Fibroblast of the aortic adventitia (primary cell): ENCODE measurements at regions not wholly inside any gene's neighbourhood (a gene's known extent, or its start where the extent isn't known, plus 50 kb on each side); places are given as distances from the start of the nearest gene placed in this dataset.

Experiments used
- DNase-seq: peaks from one replicate; pipeline ENCODE4 v3.0.0-alpha.2; 2010; ENCODE audit warnings: low read depth
- H3K4me3 ChIP-seq: 2 replicates; pipeline ENCODE4 v1.5.1; 2011; ENCODE audit warnings: low read depth, mild to moderate bottlenecking, control low read depth, low read length, moderate library complexity
- TF ChIP-seq, protein P1 (sequence below): IDR thresholded peaks from 2 replicates; pipeline ENCODE4 v1.5.1; 2011; ENCODE audit warnings: mild to moderate bottlenecking, low read length, control low read depth, inconsistent platforms; ENCODE audit not compliant: insufficient read depth

DNA sequence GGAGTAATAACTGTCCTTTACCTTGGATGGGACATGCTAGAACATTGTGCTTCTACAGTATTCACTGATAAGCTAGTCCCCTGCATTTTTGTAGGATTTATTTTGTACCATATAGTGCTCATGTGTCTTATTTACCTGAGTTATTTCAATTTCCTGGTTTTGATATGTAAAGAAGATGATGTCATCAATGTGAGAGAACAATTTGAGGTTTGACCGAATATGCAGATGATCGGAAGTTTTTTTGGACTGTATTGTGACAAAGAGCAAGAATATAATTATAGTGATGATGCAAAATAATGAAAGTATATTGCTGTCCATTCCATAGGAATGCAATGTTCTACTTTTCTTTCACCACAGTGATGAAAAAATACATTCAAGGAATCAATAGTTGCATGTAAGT, 114.8 kb downstream of the RERGL start:
- DNase-seq = no peak
- no peak overlapping the region for H3K4me3 ChIP-seq
- TF ChIP-seq, protein P1, sequence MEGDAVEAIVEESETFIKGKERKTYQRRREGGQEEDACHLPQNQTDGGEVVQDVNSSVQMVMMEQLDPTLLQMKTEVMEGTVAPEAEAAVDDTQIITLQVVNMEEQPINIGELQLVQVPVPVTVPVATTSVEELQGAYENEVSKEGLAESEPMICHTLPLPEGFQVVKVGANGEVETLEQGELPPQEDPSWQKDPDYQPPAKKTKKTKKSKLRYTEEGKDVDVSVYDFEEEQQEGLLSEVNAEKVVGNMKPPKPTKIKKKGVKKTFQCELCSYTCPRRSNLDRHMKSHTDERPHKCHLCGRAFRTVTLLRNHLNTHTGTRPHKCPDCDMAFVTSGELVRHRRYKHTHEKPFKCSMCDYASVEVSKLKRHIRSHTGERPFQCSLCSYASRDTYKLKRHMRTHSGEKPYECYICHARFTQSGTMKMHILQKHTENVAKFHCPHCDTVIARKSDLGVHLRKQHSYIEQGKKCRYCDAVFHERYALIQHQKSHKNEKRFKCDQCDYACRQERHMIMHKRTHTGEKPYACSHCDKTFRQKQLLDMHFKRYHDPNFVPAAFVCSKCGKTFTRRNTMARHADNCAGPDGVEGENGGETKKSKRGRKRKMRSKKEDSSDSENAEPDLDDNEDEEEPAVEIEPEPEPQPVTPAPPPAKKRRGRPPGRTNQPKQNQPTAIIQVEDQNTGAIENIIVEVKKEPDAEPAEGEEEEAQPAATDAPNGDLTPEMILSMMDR = no peak

DNA sequence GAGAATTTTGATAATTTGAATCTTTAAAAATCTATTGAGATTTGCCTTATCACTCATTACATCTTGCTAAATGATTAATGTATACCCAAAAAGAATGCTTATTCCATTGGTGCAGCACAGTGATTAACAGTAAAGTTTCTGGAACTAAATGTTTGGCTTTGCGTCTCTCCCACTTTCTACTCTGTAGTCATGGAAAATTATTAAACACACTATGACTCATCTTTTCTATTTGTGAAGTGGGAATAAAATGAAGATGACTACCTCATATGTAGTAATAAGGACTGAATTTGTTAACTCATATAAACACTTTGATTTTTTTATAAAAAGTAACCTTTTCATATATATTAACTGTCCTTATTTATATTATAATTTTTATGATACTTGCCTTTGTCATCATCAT, 118.1 kb downstream of the RERGL start:
- TF ChIP-seq, protein P1 = no peak
- no peak overlapping the region for H3K4me3 ChIP-seq
- DNase-seq = no peak

DNA sequence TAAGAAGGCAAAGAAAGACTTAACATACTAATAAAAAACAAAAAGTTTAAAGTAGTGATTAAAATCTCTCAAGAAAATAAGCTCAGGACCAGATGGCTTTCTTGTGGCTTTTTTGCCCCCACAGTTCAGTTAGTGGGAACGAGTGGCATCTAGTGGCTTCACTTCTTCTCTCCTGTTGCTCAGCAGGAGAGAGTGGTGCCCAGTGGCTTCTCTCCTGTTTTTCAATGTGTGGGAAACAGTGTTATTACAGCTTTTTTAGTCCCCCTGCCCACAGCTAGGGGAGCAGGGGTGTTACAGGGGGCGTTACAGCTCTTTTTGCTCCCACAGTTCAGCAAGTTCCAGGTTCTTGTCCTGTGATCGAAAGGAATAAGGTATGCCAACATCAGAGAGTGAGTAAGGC, 135.2 kb downstream of the RERGL start:
- DNase-seq = no peak
- TF ChIP-seq, protein P1 = peak; percentile 14
- no peak overlapping the region for H3K4me3 ChIP-seq

DNA sequence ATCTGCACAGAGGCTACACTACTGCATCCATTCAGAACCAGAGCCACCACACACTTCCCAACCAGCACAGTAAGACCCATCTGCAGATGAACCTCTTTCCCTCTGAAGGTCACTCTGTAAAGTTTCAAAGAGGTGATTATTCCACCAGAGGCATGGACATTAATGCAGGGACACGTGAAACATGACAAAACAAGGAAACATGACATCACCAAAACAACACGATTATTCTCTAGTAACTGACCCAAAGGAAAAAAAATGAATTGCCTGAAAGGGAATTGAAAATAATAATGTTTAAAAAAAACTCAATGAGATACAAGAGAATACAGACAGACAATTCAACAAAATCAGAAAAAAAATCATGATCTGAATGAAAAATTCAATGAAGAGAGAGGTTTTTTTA, 139.1 kb downstream of the RERGL start:
- no peak overlapping the region for H3K4me3 ChIP-seq
- no peak for DNase-seq
- TF ChIP-seq, protein P1 = no peak

DNA sequence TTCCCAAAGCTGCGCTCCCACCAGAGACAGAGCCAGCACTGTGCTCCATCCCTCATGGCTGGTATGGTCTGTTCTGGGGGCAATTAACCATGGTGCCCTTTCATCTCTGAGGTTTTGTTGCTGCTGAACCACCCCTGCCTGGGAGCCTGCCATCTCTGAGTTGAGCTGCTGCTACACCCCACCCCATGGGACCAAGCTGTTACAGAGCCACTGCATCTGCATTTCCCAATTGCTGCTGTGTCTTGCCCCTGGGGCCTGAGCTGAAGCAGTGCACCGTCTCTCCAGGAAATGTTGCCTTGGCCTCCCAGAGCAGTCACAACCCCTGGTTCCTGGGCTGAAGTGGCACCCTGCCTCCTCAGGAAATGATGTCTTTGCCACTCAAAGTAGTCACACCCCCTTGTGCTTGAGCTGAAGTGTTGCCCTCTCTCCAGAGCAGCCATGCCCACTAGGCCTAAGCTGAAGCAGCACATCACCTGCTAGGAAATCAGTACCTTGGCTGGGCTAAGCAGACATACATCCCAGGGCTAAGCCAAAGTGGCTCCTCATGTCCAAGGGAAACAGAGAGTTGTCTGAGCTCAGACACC, 140.3 kb downstream of the RERGL start:
- H3K4me3 ChIP-seq = no peak overlapping the region
- DNase-seq = no peak
- TF ChIP-seq, protein P1 = no peak

DNA sequence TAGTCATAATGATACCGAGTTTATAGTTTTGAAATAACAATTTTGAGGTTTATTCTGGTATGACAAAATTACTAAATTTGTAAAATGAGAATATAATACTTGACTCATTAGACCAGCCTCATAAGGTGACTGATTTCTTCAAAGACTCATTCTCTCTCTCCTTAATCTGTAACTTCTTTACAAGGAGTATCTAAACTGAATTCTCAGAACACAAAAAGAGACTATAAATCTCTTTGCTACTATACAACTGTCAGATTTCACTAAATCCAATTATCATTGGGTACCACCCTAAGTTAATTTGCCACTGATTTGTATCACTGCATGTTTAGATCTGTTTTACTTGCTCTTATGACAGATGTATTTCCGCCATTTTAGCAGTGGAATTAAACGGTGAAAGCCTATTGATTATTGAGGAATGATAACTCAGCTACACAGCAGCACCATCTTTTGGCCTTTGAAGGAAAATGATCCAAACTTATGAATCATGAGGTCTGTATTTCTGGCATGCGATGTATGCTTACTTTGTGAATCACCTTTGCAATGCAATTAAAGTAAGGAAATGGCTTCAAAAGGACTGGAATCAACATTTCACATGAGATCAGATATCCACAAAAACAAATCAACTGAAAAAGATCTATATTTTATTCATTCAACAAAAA, 161.2 kb downstream of the RERGL start:
- no peak overlapping the region for H3K4me3 ChIP-seq
- TF ChIP-seq, protein P1 = no peak
- DNase-seq = peak; percentile 72

DNA sequence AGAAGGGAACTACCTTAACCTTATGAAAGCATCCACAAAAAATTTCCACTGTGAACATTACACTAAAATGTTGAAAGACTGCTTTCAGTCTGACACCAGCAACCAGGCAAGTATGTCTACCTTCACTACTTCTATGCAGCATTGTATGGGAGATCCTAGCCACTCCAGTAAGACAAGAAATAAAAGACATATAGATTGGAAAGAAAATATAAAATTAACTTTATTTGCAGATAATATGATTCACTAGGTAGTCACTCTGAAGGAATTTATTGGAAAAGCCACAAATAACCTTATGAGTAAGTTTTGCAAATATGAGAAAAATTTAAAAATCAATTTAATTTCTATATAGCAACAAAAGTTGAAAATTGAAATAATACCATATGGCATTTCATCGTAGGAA, 172.0 kb downstream of the RERGL start:
- no peak for DNase-seq
- no peak overlapping the region for H3K4me3 ChIP-seq
- TF ChIP-seq, protein P1 = no peak
